GM12874 (cell line): ENCODE measurements at regions not wholly inside any gene's neighbourhood (a gene's known extent, or its start where the extent isn't known, plus 50 kb on each side); places are given as distances from the start of the nearest gene placed in this dataset.

ENCODE experiments used
- TF ChIP-seq, protein P1 (sequence below): IDR thresholded peaks from 2 replicates; pipeline ENCODE4 v1.5.1; 2011; ENCODE audit warnings: low read depth, mild to moderate bottlenecking, control low read depth, low read length, moderate library complexity; ENCODE audit not compliant: insufficient read depth

DNA sequence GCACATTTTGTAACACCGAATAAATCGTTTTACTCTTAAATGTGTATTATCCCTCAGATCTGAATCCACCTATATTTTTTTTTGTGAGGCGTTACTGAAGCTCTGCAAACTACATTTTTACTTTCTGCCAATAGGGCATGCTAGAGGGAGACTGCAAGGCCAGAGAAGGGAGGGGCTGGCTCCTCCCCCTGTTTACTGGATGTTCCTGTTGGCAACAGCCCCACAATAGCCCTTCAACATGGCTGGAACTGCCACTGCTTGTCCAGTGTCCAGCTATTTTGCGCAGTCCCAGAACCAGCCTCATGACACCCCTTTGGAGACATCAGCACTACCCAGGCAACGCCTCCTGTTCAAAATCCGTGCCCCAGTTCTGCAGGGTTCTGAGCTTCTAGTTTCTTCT, 85.4 kb upstream of the MIER3 start:
- TF ChIP-seq, protein P1, sequence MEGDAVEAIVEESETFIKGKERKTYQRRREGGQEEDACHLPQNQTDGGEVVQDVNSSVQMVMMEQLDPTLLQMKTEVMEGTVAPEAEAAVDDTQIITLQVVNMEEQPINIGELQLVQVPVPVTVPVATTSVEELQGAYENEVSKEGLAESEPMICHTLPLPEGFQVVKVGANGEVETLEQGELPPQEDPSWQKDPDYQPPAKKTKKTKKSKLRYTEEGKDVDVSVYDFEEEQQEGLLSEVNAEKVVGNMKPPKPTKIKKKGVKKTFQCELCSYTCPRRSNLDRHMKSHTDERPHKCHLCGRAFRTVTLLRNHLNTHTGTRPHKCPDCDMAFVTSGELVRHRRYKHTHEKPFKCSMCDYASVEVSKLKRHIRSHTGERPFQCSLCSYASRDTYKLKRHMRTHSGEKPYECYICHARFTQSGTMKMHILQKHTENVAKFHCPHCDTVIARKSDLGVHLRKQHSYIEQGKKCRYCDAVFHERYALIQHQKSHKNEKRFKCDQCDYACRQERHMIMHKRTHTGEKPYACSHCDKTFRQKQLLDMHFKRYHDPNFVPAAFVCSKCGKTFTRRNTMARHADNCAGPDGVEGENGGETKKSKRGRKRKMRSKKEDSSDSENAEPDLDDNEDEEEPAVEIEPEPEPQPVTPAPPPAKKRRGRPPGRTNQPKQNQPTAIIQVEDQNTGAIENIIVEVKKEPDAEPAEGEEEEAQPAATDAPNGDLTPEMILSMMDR, result no peak

DNA sequence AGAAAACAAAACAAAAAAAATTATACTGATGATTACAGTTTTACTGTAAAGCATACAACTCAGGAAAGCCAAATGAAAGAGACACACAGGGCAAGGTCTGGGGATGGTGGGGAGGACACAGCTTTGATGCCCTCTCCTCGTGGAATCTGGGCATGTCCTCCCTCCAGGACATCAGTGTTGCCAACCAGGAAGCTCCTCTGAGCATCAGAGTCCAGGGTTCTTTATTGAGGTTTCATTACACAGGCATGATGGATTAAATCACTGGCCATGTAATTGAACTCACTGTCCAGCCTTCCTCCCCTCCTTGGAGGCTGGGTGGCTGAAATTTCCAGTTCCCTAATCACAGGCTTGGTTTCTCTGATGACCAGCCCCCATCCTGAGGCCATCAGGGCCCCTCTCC, 89.6 kb upstream of the MIER3 start:
- TF ChIP-seq, protein P1, result no peak

DNA sequence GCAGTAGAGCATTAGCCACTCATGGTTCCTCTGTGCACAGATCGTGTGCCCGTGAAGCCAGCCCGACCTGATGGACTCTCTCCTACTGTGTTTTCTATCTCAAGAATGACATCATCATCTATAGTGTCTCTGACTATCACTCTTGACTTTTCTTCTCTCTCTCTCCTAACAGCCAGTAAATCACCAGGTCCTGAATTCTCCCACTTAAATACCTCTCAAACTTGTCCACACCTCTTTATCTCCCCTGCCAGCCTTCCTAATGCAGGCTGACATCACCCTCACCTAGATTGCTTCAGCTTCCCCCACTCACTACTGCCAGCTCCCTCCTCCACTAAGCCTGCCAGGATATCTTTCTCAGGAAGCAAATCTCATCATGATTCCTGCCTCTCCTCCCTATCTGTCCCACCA, 90.6 kb upstream of the MIER3 start:
- TF ChIP-seq, protein P1, result no peak

DNA sequence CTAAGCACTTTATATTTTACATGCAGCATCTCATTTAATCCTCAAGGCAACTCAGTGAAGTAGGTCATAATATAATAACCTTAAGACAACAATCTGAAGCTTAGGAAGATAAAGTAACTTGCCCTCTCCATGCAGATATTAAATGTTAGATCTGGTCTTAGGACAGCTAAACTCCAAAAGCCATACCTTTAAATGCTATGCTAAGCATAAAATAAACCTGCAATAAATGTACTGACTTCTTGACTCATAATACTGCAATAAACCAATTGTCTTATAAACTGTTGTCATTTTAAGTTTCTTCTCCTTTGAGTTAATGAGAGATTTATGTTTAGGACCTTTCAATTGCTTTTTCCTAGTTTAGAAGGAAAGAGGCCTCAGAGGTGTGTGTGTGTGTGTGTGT, 102.2 kb upstream of the MIER3 start:
- TF ChIP-seq, protein P1, result no peak

DNA sequence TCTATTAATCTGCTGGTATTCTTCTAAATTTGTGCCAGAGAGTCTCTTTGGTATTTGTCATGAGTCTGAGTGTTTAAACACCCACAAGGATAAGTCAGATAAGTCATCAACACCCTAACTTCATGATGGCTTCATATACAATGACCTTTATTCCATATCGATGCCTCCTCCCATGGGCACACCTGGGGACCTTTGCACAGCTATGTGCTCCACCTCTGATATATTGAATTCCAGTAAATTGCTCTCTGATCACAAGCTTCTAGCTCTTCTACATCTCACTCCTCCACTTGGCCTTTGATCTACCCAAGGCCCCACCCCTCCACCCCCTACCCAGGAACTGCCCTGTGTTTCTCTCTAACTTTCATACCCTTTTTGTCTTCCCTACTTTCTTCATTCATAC, 102.7 kb upstream of the MIER3 start:
- TF ChIP-seq, protein P1, result no peak

DNA sequence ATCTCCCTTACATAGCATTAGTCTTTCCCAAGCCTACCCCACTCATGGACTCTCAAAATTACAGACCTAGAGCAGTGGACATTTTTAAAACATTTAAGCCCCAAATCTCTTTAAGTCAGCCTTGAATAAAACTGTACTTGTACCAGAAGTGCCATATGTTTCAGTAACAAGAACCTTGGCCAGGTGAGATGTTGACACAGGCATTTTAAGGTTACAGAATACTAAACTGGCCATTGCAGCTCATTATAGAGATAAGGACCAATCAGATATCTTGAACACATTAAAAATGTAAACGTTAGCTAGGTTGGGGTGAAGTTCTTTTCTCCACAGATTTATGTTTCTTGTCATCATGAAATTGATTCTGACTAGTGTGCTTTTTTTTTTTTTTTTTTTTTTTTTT, 103.8 kb upstream of the MIER3 start:
- TF ChIP-seq, protein P1, result no peak

DNA sequence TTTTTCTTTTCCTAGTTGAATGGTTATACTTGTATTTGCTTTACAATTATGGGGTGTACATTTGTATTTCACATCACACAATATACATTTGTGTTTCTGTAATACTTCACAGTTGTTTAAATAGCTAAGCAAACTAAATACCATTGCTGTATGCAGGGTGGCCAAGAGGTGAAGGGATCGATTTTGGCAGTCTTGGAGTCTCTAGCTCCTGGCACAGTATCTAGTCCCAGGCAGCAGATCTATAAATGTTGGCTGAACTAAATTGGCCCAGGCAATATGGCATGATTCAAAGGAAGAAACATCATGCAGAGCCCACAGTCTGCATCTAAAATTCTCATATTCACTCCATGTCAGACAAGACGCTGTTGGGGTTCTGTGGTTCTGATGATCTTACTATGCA, 110.1 kb upstream of the GPBP1 start:
- TF ChIP-seq, protein P1, result no peak
